Chondrocyte (in vitro differentiated cells): ENCODE measurements at regions not wholly inside any gene's neighbourhood (a gene's known extent, or its start where the extent isn't known, plus 50 kb on each side); places are given as distances from the start of the nearest gene placed in this dataset.

Experiments used
- DNase-seq: peaks from one replicate; pipeline ENCODE4 v3.0.0; 2021; ENCODE audit warnings: mixed read lengths, low spot score
- H3K27ac Mint-ChIP-seq: one replicate; pipeline ENCODE4 v1.8.0; 2021; ENCODE audit warnings: mild to moderate bottlenecking, moderate library complexity, mixed read lengths; ENCODE audit not compliant: unreplicated experiment
- H3K27me3 Mint-ChIP-seq: 2 replicates; pipeline ENCODE4 v1.8.0; 2021; ENCODE audit warnings: low read depth, mixed read lengths
- H3K36me3 Mint-ChIP-seq: 2 replicates; pipeline ENCODE4 v1.8.0; 2021; ENCODE audit warnings: low read depth, mixed read lengths
- H3K4me1 Mint-ChIP-seq: 2 replicates; pipeline ENCODE4 v1.8.0; 2021; ENCODE audit warnings: low read depth, mild to moderate bottlenecking, mixed read lengths
- H3K4me3 Mint-ChIP-seq: one replicate; pipeline ENCODE4 v1.8.0; 2021; ENCODE audit warnings: mild to moderate bottlenecking, moderate library complexity, mixed read lengths; ENCODE audit not compliant: unreplicated experiment
- H3K9me3 Mint-ChIP-seq: 2 replicates; pipeline ENCODE4 v1.8.0; 2021; ENCODE audit warnings: low read depth, mixed read lengths
- TF ChIP-seq, protein P1 (sequence below): fragments of 200-600 bp; sonication (generic); IDR thresholded peaks from 2 replicates; pipeline ENCODE4 v1.5.0; 2021; ENCODE audit warnings: antibody characterized with exemption, mild to moderate bottlenecking, moderate library complexity

DNA sequence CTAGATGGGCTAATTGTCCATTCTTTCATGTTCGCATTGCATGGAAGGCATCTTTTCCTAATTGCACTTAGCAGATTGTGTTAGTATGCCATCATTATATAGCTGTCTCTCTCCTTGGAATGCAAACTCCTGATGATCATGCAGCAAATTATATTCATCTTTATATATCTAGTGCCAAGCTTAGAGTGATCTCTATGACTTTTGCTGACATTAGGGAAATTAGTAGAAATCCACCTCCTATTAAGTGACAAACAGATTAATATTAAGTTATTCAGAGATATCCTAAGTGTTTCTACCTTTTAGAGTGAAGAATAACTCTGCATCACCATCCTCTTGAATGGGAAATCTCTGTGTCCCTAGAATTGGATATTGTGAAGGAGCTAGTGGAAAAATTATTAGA, 185.6 kb downstream of the FOXG1 start:
- Mint-ChIP-seq H3K4me3 (no peak overlapping the region), H3K27me3 (no peaks in the 10 kb centered on the region), H3K36me3 (no peaks in the 10 kb centered on the region), H3K9me3 (peaks cover 26% of the 10 kb centered on the region), H3K27ac (no peak overlapping the region), H3K4me1 (no peaks in the 10 kb centered on the region)
- TF ChIP-seq, protein P1, sequence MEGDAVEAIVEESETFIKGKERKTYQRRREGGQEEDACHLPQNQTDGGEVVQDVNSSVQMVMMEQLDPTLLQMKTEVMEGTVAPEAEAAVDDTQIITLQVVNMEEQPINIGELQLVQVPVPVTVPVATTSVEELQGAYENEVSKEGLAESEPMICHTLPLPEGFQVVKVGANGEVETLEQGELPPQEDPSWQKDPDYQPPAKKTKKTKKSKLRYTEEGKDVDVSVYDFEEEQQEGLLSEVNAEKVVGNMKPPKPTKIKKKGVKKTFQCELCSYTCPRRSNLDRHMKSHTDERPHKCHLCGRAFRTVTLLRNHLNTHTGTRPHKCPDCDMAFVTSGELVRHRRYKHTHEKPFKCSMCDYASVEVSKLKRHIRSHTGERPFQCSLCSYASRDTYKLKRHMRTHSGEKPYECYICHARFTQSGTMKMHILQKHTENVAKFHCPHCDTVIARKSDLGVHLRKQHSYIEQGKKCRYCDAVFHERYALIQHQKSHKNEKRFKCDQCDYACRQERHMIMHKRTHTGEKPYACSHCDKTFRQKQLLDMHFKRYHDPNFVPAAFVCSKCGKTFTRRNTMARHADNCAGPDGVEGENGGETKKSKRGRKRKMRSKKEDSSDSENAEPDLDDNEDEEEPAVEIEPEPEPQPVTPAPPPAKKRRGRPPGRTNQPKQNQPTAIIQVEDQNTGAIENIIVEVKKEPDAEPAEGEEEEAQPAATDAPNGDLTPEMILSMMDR, result no peak
- no peak for DNase-seq

DNA sequence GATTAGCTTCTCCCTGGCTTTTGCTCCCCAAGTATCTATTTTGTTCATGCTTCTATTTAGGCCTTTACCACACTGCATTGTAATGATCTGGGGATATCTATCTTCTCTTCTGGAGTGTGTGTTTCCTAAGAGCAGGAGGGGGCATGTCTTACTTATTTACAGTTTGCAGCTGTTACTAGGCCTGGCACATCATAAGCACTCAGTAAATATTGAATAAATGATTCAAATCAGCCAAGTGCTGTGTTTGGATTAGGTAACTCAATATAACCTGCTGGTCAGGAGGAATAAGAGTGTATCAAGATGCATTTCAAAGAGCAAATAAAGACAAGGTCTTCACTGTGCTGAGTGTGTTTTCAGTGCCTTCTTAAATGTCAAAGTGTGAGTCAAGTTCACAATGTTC, 186.1 kb downstream of the FOXG1 start:
- Mint-ChIP-seq H3K36me3 (no peaks in the 10 kb centered on the region), H3K27me3 (no peaks in the 10 kb centered on the region), H3K27ac (no peak overlapping the region), H3K4me1 (no peaks in the 10 kb centered on the region), H3K4me3 (no peak overlapping the region), H3K9me3 (peaks cover 31% of the 10 kb centered on the region)
- no peak for DNase-seq
- TF ChIP-seq, protein P1, result no peak

DNA sequence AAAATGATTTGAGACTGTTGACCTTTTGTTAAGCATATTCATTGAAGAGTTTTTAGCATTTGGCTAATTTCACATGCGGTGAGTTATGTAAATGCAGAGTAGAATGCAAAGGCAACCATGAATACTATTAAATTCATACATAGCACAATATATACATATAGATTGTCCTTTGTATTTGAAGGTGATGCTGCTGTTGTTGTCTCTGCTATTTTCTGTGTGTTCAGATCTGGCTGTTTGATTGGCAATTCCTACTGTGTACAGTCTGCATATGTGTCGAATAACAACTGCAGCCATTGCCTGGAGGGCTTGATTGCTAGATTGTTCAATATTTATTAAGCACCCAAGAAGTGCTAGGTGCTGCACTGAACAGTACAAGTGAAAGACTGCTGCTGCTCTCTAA, 187.4 kb downstream of the FOXG1 start:
- H3K9me3 Mint-ChIP-seq, result peaks cover 36% of the 10 kb centered on the region
- no peaks in the 10 kb centered on the region for H3K36me3 Mint-ChIP-seq
- H3K4me3 Mint-ChIP-seq, result no peak overlapping the region
- H3K4me1 Mint-ChIP-seq, result no peaks in the 10 kb centered on the region
- no peak overlapping the region for H3K27ac Mint-ChIP-seq
- no peaks in the 10 kb centered on the region for H3K27me3 Mint-ChIP-seq
- TF ChIP-seq, protein P1, result no peak
- DNase-seq, result no peak

DNA sequence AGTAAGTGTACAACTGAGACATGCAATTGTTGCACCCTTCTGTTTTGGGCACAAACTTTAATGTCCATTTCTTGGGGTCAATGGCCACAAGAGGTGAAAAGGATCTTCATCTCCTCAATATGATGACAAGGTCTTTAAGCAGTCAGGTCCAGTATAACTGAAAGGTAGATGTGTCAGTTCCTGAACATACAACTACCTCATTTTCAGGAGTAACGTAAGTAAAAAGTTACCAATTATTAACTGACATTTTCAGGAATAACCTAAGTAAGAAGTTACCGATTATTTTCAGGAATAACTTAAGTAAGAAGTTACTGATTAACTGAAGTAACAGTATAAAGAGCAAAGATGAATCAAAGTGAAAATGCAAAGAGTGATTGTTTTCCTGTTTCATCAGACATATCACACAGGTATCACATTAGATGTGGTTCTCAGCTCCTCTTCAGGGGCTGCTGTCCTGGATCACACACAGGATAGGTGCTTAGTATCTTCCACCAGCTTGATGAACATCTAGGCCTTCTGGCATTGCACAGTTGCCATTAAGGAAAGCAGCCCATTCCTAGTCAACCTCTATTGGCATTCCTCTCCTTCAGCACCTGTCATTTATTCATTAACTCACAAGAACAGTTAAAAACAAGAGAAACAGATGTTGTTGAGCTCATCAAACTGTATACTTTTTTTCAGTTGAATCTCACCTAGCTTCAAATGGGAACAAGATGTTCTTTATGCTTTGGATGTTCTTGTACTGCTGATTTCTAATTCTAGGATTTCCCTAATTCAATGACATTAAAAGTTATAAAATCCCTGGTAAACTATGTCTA, 200.0 kb downstream of the FOXG1 start:
- no peaks in the 10 kb centered on the region for H3K4me1 Mint-ChIP-seq

DNA sequence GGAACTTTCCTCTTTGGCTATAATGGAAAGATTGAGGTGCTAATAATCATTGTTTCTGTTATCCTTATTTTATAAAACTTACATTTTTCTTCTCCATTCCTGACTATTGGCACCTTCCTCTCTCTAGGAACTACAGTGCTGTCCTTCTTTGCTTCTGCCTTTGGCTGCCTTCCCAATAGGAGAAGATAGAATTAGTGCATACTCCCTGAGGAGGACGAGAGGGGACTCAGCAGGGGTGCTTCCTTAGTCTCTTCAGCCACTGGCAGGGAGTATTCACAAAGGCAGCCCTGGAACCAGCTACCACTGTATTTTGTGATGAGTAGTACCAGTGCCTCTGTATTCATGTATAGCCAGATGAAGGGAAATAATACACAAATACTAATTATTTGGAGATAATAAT, 208.5 kb downstream of the FOXG1 start:
- no peak for DNase-seq
- no peak overlapping the region for H3K27ac Mint-ChIP-seq
- H3K4me1 Mint-ChIP-seq, result no peaks in the 10 kb centered on the region
- peaks cover 2% of the 10 kb centered on the region for H3K27me3 Mint-ChIP-seq
- no peak overlapping the region for H3K4me3 Mint-ChIP-seq
- H3K9me3 Mint-ChIP-seq, result peaks cover 20% of the 10 kb centered on the region
- TF ChIP-seq, protein P1, result no peak
- H3K36me3 Mint-ChIP-seq, result no peaks in the 10 kb centered on the region

More for the DNA sequence above, 200.0 kb downstream of the FOXG1 start:
- no peak overlapping the region for H3K4me3 Mint-ChIP-seq
- TF ChIP-seq, protein P1, result no peak
- H3K27me3 Mint-ChIP-seq, result peaks cover 4% of the 10 kb centered on the region
- H3K36me3 Mint-ChIP-seq, result no peaks in the 10 kb centered on the region
- H3K9me3 Mint-ChIP-seq, result peaks cover 3% of the 10 kb centered on the region
- no peak for DNase-seq
- no peak overlapping the region for H3K27ac Mint-ChIP-seq
